ENCODE measurements at regions not wholly inside any gene's neighbourhood (a gene's known extent, or its start where the extent isn't known, plus 50 kb on each side); places are given as distances from the start of the nearest gene placed in this dataset.

DNA sequence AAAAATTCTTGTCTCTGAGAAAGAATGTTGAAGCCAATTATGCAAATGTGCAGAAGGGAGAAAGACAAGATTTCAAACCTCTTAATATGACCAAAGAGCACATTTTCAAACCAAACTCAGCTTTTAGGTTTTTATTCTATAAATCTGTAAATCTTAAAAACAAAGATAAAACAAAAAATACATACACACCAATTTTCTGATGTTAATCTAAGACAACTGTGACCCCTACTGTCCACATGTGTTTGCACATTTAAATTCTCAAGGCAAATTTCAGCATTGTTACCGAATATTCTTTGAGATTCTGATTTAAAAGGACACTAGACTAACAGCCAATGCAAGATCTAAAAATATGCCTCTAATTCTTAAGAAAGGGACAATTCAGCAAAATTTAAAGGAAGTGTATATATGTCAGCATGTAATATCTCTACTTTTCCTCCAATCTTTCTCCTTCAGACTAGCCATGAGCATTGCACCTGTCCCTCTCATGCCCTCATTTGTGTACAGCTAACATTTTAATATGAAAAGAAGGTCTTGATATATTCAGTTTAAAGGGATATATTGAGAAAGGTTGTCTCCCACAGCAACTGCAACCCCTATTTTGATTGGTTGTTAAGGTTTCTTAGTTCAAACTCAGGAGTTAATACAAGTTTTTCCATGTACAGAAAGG, 417.9 kb downstream of the IPMK start:
- DNase-seq, result no peak

DNA sequence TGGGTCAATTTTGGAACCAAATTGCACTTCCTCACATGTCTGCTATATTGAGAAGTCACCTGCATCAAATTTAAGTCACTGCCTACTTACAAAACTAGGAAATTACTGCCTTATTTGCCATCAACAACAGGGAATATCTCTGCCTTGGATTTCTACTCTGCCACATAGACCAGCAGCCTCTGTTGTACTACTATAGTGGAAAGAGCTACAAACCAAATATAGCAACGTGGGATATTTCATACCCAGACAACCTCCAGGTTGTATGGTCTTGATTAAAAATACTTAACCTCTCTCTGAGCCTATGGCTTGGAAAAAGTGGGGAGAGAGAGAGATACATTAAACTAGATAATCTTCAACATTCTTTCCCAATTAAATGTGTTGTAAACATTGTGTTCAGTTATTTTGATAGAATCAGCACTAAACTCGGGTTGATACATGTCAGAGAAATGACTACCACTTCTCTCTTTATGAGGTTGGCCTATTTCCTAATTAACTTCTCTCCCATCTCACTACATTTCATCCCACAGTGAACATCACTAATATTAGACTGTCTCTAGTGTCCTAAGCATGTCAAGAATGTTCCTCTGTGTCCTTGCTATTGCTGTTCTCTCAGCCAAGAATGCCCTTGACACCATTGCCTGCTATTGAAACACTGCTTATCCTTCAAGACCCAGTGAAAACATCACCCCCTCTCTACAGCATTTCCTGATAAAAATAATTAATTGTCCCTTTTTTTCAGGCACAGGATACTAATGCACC, 421.2 kb downstream of the IPMK start:
- DNase-seq, result no peak

DNA sequence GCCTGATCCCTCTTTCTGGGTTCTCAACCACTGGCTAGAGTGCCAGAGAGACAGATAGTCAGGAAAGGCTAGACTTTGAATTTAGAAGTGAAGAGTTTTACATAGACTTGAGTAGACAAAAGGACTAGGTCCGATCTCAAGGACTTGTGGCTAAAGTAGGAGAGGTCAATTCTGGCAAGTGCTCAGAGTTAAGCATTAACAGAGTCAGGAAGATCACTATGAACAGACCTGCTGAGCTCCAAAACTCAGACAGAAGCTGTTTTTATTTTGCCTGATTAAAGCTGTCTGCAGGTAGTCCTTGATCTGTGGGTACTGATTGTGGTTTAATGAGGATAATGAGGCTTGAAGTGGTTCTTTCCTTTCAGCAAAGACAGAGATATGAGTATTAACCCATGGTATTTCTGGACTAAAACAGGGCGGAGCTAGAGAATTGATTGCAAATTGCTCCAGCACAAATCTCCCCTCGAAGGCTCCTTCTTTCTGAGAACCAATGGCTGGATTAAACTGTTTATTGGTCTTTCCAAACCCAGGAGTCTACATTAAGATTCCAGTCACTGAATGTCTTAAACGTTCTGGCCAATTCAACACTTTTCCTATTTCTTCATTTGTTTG, 423.2 kb downstream of the IPMK start:
- no peak for DNase-seq

DNA sequence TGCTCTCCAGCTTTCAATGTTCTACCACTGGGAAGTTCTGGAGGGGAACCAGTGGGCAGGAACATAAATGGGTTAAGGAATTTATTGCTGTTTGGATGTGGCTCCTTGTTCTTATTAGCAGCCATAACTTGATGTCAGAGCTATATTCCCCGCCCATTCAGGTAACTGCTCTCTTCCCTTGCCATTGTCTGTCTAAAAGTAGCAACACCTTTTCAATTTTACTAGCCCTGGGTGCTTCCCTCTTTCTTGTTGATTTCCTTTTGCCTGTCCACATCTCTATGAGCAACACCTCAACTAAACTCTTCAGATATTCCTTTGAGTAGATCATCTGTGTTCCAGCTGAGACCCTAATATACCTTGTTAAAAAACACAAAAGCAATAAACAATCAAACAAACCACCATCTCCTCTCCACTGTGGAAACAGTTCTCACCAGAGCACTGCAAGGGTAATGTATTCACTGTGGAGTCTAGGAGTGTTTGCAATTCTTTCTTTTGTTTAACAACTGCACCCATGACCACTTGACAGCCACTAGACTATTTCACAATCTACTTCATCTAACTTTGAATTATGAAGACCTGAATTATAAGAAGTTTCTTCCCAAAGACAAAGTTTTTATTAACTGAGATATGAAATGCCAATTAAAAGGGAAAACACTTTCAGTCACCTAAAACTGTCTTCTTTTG, 436.7 kb downstream of the IPMK start:
- no peak for DNase-seq

DNA sequence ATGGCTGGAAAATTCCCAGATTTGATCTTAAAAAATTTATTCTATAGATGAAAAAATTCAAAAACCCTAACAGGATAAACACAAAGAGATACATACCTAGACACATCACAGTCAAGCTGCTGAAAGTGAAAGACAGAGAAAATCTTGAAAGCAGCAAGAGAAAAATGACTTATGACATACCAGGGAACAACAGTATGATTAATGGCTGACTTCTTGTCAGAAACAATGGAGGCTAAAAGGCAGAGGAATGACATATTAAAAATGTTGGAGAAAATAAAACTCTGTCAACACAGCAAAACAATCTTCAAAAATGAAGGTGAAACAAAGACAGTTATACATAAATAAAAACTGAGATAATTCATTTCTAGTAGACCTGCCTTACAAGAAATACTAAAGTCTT, 442.7 kb downstream of the IPMK start:
- DNase-seq, result no peak

DNA sequence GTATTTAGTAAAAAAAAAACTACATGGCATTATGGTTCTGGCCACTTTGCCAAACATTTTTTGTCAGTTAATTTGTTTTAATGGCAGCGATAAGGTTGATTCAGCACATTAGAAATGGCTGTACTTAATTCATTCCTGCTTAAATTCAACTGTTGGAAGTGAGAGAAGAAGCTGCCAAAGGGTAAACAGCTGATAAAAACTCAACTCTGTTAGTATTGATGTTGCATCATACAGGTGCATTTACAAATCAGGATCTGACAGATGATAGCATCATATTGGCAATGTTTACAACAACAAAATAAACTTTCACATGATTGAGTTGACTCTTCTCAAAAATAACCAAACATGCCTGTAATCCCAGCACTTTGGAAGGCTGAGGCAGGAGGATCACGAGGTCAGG, 444.3 kb downstream of the IPMK start:
- no peak for DNase-seq

DNA sequence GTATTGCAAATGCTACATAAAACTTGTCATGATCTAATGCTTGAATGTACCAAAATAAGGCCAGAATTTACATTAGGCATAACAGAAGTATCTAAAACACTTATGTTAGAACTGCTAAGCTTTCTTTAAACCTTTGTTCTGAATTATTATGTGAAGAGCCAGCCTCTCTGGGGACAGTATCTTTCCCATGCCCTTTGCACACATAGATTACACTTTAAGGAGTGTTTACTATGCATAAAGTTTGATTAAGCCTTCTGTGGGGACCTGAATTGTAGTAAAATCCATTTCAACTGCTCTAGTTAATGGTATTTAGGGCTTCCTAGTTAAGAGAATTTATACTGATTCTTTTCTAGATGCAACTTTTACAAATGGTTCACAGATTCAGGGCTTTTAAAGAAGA, 444.7 kb downstream of the IPMK start:
- DNase-seq, result no peak

DNA sequence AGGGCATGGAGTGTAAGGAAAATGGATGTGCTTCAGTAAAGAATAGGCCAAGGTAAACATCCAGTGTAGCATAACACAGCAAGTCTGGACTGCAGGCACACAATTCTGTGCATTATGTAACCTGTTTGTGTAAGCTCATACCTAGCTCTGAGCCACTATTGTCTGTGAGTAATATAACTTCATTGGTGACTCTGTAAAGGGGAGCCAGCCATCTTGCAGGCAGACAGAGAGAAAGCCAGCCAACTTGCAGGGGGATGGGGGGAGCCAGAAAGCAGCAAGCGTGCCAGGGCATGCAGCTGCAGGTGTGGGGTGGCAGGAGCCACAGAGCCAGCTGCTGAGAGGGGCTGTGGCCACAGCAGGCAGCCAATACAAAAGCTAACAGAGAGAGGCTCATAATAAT, 449.2 kb downstream of the IPMK start:
- no peak for DNase-seq

DNA sequence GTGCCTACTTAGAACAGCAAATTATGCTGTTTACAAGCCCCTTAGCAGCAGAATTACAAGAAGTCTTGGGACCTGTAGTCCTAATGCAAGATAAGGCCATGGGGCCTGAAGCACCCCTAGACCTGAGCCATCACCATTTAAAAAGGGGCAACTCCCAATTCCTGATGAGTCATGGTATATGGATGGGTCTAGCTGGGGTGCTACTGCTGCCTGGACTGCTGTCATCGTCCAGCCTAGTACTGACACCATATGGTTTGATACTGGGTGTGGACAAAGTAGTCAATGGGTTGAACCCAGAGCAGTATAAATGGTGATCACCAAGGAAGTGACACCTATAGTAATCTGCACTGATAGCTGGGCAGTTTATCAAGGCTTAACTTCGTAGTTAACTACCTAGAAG, 450.0 kb downstream of the IPMK start:
- DNase-seq, result no peak

DNA sequence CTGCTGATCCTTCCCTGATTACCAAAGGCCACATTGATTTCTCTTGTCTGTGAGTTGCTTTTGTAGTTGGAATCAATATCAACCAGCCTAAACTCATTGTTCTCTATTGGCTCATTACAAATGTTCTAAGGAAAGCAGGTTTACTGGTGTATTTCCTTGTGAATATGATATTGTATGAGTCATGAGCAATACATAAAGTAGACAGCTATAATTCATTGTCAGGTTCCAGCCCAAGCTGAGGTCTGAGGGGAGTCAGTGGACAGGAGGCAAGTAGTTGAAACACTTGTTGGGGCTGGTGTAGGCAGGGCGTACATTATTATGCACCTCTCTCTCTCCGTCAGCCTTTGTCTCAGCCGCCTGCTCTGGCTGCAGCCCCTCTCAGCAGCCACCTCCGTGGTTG, 451.7 kb downstream of the IPMK start:
- DNase-seq, result no peak

DNA sequence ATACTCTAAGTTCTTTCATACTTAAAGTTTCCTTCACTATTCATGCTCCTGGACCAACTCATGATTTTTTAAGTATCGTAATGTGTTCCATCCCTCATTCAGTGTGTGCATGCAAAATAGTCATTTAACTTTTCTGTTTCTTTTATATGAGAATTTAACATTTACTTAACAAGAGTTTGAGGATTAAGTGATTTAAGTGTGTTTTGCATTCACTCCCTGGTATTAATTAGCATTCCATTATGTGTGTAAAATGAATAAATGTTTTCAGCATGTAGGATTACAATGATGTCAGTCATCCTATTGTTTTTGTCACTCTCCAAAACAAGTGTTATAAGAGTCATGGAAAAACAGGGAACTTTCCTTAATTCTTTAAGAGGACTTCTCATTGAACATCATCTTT, 457.7 kb downstream of the IPMK start:
- DNase-seq, result no peak

DNA sequence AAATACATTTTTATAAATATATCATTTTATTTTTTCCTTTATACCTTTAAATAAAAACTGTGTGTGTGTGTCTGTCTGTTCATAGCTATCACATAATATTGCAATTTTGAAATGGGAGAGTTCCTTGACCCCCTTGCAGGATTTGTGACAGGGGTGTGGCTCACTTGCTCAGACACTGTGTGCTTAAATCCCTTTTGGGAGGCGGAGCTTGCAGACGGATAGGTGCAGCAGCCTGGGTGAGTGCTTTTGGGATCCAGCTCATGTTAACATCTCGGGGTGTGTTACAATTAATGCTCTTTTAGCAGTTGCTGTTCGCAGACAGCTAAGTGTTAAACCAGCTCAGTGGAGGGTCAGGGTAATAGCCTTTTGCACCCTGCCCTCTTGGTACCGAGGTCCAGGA, 459.8 kb downstream of the IPMK start:
- DNase-seq, result no peak

DNA sequence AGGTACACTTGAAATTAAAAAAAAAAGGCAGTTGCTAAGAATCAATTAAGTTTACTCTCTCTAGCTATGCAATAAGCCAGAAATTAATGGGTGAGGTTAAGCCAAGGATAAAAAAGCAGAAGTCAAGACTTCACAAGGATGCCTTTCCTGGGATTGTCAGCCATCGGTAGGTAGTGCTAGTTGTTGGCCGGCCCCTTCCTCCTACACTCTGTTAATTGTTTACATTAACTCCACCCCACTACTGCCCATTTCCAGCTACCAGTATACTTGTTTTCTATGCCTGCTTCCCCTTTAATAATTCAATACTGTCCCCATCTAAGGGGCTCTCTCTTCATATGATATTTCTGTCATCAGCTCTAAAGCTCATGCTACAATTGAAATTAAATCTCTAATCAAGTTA, 461.0 kb downstream of the IPMK start:
- DNase-seq, result no peak

DNA sequence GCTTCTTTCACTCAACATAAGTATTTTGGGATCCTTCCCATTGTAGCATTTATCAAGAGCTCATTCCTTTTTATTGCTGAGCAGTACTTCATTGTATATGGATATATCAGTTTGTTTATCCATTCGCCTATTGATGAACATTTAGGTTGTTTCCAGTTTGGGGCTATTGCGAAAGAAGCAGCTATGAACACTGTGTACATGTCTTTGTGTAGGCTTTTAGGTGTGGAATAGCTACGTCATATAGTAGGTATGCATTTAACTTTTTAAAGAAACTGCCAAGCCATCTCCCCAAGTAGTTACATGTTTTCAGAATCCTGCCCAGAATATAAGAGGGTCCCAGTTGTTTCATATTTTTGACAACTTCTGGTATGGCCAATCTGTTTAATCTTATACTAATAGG, 468.1 kb downstream of the IPMK start:
- DNase-seq, result no peak

DNA sequence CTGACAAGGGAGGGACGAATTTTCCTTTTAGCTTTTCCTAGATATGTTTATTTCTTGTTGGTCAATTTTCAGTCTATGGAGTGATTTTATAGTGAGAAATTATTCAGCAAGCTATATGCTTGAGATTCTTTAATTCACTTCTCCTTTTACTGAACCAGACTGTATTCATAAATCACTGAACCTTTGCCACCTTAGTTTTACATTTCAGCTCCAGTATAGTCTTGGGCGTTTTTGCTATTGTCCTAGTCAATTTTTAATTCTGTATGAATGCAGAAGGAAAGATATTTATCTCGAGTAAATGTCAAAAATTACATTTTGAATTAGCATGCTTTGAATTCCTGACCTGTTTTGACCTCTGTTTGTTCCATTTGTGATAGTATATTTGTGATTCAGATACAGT, 468.9 kb downstream of the IPMK start:
- no peak for DNase-seq

DNA sequence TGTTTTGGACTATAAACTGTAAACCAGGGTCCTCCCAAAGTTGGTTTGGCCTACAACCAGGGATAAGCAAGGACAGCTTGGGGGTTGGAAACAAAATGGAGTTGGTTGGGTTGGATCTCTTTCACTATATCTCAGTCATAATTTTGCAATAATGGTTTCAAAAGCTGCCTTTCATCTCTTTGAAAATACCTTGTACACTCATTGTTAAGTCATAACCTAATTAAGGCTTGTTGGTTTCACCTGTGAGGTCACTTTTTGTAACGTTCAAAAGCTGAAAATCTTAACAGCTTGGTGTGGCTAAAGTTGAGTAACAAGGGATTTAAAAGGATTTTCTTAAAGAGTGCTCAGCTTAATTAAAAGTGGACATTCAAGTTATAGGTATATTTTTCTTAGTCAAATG, 476.1 kb downstream of the IPMK start:
- no peak for DNase-seq

DNA sequence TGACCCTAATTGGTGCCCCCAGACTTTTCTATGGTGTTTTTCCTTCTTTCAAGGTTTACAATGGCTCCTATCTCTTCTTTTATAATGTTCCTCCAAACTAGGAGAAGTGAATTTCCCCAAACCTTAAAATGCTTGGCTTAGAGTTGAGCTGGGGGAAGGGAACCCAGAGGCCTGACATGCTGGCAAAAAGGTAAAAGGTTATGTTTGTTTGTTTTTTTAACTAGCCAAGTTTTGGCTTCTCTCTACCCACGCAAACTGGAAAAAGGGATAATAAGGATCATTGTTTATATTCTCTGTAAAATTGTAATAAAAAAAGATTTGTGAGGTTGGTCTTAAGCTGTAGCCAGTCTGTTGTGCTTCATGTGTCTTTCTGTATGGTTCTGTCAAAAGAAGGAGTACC, 477.0 kb downstream of the IPMK start:
- DNase-seq, result no peak

DNA sequence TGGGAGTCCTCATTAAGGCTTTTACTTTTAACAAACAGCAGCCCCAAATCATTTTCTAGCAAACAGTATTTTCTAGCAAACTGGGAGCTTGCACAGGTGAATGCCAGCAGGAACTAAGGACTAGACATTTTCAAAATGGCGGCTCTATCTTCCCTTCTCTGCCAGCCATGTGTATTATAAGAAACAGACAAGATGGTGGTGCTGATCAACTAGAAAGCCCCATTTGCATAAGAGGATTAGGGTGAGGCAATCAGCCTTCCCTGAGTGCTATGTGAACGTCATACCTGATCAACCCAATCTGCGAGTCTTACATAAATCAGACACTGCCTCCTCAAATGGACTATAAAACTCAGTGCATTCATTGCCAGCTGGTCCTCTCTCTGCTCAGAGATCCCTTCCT, 479.6 kb downstream of the IPMK start:
- DNase-seq, result no peak

DNA sequence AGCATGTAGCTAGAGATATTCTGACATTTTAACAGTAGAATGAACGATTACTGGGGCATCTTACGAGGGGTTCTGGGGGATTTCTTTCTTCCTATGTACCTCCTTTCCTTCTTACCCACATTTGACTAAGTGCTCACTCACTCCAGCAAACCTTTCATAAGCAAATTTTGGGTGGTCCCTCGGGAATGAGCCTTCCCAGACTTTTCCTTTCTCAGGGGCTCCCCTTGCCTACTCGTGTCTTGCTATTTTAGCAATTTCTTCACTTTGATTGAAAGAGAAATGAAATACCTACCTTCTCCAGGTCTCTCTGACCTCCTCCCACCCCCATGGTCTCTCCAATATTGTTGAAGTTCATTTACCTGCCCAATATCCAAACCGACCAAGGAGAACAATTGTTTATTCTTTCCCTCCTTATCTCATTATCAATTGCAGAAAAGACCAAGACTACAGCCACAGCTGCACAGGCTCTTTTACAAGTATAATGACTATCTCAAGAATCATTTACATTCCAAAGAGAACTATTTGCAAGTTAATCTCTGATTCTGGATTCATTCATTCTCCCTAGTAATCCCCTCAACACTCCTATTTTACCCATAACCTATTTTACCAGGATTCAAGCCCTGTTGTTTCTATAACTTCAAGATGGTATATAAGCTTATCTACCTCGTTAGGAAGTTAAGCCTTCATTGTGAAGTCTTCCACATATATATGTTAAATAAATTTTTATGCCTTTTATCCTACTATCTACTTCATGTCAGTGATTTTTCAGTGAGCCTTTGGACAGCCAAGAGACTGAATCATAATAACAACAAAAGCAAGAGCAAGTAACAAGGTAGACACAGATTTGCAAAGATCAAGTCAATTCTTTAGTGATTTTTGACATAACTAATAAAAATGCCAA, 480.6 kb downstream of the IPMK start:
- DNase-seq, result no peak

DNA sequence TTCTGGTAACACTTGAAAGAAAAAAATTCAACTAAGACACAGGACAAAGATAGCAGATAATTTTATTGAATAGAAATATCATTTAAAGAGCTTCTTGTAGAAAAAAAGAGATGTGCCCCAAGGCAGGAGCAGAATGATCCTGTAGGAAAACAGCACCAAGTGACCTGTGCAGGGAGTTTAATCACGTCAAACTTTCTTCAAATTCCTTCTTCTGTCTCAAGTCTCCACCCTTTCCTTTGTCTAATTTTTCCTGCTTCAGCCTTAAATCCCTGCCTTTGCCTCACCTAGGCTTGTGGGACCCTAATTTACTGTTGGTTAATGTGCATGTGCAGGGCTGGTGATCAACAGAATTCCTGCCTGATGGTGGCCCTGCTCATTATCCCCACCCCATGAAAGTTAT, 481.4 kb downstream of the IPMK start:
- DNase-seq, result no peak

DNA sequence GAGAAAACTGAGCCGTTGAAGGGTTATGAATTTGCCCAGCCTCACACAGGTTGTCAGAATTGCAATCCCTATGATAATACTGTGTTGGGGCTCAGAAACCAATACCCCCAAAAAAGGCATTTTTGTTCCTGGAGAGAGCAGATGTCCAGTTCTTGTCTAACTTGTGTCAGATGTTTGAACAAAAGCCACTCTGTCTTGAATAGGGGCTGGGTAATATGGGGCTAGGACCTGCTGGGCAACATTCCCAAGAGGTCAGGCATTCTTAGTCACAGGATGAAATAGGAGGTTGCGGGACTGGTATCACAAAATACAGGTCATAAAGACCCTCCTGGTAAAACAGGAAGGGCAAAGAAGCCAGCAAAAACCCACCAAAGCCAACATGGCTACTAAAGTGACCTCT, 482.1 kb downstream of the IPMK start:
- no peak for DNase-seq

DNA sequence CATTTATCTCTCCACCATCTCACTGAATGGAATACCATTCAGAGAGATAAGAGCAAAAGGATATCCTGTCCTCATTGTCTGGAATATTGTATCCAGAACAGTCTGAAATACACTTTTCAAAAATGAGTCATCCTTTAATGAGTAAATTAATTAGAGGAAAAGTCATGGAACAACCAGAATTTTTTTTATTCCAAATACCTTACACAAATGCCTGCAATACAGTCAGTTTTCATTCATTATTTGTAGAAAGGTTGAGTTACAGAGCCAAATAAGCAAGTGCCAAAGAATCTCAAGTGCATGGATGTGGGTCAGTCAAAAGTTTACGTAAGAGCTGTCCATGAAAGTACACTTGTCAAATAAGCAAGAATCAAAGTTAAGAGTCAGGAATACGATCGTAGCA, 482.6 kb downstream of the IPMK start:
- no peak for DNase-seq

Measured in hematopoietic multipotent progenitor cell treated with erythropoietin and hydrocortisone succinate and interleukin-3 and kit ligand, for 8 days (in vitro differentiated cells).